Liver (tissue), 3 donors: ENCODE measurements at regions not wholly inside any gene's neighbourhood (a gene's known extent, or its start where the extent isn't known, plus 50 kb on each side); places are given as distances from the start of the nearest gene placed in this dataset.

Experiments used
- CTCF ChIP-seq: fragments of 150-350 bp; IDR thresholded peaks from 2 replicates; pipeline ENCODE4 v1.5.1; 2017; ENCODE audit warnings: improper control_type of control experiment, low read depth, low read length; ENCODE audit not compliant: missing input control
- FOXA2 ChIP-seq: IDR thresholded peaks from 2 replicates; pipeline ENCODE4 v1.6.1; 2016; ENCODE audit warnings: antibody characterized with exemption
- GABPA ChIP-seq, 2 donors: IDR thresholded peaks in 1 of 2; conservative IDR thresholded peaks in 1 of 2; 2 replicates each; pipeline ENCODE4 v1.6.1; 2016; ENCODE audit warnings: antibody characterized with exemption in 2 of 2, mild to moderate bottlenecking in 1 of 2, moderate library complexity in 1 of 2
- JUND ChIP-seq, 2 donors: IDR thresholded peaks; 2 replicates each; pipeline ENCODE4 v1.6.1; 2016; ENCODE audit warnings: antibody characterized with exemption in 2 of 2
- RAD21 ChIP-seq, 2 donors: IDR thresholded peaks; 2 replicates each; pipeline ENCODE4 v1.6.1; 2016; ENCODE audit warnings: antibody characterized with exemption in 2 of 2, mild to moderate bottlenecking in 2 of 2
- REST ChIP-seq: IDR thresholded peaks from 2 replicates; pipeline ENCODE4 v1.6.1; 2016; ENCODE audit warnings: antibody characterized with exemption, mild to moderate bottlenecking
- SP1 ChIP-seq: IDR thresholded peaks from 2 replicates; pipeline ENCODE4 v1.6.1; 2018; ENCODE audit warnings: antibody characterized with exemption, mild to moderate bottlenecking
- YY1 ChIP-seq: IDR thresholded peaks from 2 replicates; pipeline ENCODE4 v1.6.1; 2016; ENCODE audit warnings: antibody characterized with exemption, mild to moderate bottlenecking
- TF ChIP-seq, protein P1 (sequence below): IDR thresholded peaks from 2 replicates; pipeline ENCODE4 v1.6.1; 2016; ENCODE audit warnings: antibody characterized with exemption
- TF ChIP-seq, protein P2 (sequence below): IDR thresholded peaks from 2 replicates; pipeline ENCODE4 v1.6.1; 2016; ENCODE audit warnings: antibody characterized with exemption
- donor health status: healthy.
- donor health status: healthy.

DNA sequence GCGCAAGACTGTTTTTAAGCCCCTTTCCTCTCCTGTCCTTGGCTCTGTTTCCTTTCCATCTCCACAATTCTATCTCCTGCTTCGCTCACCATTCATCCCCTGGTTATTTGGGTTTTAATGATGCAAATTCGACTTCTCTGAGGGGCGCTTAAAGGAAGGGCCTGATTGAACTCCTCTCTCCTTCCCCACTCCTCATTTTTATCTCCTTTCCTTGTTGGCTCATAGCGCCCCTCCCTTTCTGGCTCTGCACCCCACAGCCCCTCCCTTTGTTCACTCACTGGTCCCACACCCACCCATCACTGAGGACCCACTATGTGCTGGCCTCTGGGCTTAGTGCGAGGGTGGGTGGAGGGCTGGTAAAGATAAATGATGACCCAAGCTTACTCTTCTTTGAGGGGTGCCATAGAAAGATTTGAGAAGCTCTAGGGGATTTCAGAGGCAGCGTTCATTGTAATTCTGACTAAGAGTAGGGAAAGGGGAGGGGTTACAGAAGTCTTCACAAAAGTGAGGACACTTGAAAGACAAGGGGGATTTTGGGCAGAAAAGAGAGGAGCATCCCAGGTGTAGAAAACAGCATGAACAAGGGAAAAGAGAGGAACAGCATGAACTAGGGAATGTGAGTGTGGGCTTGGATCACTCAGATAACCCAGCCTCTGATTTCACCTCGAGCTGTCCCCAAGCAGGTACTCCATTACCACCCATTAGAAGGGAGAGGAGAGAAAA lies 507.8 kb downstream of the CD83 start:
- no peak for TF ChIP-seq CTCF
- no peak for TF ChIP-seq SP1
- no peak for TF ChIP-seq REST
- TF ChIP-seq, protein P1, sequence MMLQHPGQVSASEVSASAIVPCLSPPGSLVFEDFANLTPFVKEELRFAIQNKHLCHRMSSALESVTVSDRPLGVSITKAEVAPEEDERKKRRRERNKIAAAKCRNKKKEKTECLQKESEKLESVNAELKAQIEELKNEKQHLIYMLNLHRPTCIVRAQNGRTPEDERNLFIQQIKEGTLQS, result no peak
- TF ChIP-seq, protein P2, sequence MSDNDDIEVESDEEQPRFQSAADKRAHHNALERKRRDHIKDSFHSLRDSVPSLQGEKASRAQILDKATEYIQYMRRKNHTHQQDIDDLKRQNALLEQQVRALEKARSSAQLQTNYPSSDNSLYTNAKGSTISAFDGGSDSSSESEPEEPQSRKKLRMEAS, result no peak
- no peak for TF ChIP-seq RAD21 (IDR thresholded peaks at IDR 0.05)
- no peak for TF ChIP-seq FOXA2
- TF ChIP-seq GABPA (IDR thresholded peaks at IDR 0.05 in 1 of 2, conservative IDR thresholded peaks at IDR 0.05 in 1 of 2), result no peak
- no peak for TF ChIP-seq JUND (IDR thresholded peaks at IDR 0.05)
- no peak for TF ChIP-seq YY1
